Left hindlimb (tissue), 1 donor: ENCODE measurements at regions not wholly inside any gene's neighbourhood (a gene's known extent, or its start where the extent isn't known, plus 50 kb on each side); places are given as distances from the start of the nearest gene placed in this dataset.
A peak's percentile ranks its signal among the peaks of the same experiment; 100 is the strongest.

ENCODE experiments used
- DNase-seq: peaks from one replicate; pipeline ENCODE4 v3.0.0-alpha.2; 2018

GRCh38 chr22:49638001-49638400 is 189.7 kb downstream of the BRD1 start:
- no peak for DNase-seq

- no peak for DNase-seq
These were observed 190.4 kb downstream of the BRD1 start for GRCh38 chr22:49637255-49637760.

GRCh38 chr22:49636649-49637048 is 191.0 kb downstream of the BRD1 start:
- no peak for DNase-seq

- no peak for DNase-seq
These were observed 191.5 kb downstream of the BRD1 start for GRCh38 chr22:49636214-49636613.

- DNase-seq, result no peak
These were observed 193.5 kb downstream of the BRD1 start for GRCh38 chr22:49634006-49634772.

- DNase-seq, result no peak
These were observed 194.7 kb downstream of the BRD1 start for GRCh38 chr22:49633010-49633324.

GRCh38 chr22:49632199-49633009 is 195.3 kb downstream of the BRD1 start:
- DNase-seq, result peak; percentile 73

GRCh38 chr22:49630448-49630946 is 197.2 kb downstream of the BRD1 start:
- DNase-seq, result no peak

GRCh38 chr22:49629586-49630447 is 197.9 kb downstream of the BRD1 start:
- no peak for DNase-seq

- DNase-seq, result no peak
These were observed 198.5 kb downstream of the BRD1 start for GRCh38 chr22:49629261-49629570.

- peak; percentile 51 for DNase-seq
These were observed 199.0 kb downstream of the BRD1 start for GRCh38 chr22:49628391-49629260.

GRCh38 chr22:49627217-49628181 is 200.2 kb downstream of the BRD1 start:
- DNase-seq, result no peak

- peak; percentile 12 for DNase-seq
These were observed 201.1 kb downstream of the BRD1 start for GRCh38 chr22:49626361-49627216.

- peak; percentile 2 for DNase-seq
These were observed 203.1 kb downstream of the BRD1 start for GRCh38 chr22:49624421-49625177.

- DNase-seq, result peak; percentile 13
These were observed 204.0 kb downstream of the BRD1 start for GRCh38 chr22:49623715-49624114.

GRCh38 chr22:49623176-49623575 is 204.5 kb downstream of the BRD1 start:
- DNase-seq, result no peak

- peak; percentile 1 for DNase-seq
These were observed 205.2 kb downstream of the BRD1 start for GRCh38 chr22:49622241-49623105.

- no peak for DNase-seq
These were observed 206.0 kb downstream of the BRD1 start for GRCh38 chr22:49621601-49622210.
